RPMI8226 (cell line): ENCODE measurements at regions not wholly inside any gene's neighbourhood (a gene's known extent, or its start where the extent isn't known, plus 50 kb on each side); places are given as distances from the start of the nearest gene placed in this dataset.
A peak's percentile ranks its signal among the peaks of the same experiment; 100 is the strongest.
"Not testable (repeated sequence)": the region's sequence is repeated elsewhere in the genome, so short reads cannot be mapped to it uniquely, and the experiment has no call there.

Experiments
- DNase-seq: peaks from one replicate; pipeline ENCODE4 v3.0.0-alpha.2; 2015

GRCh38 chr13:21263909-21264308 is 87.5 kb downstream of the MRPL57 start:
- not testable (repeated sequence) for DNase-seq

GRCh38 chr13:21268485-21268884 is 92.0 kb downstream of the MRPL57 start:
- DNase-seq: not testable (repeated sequence)

- DNase-seq: not testable (repeated sequence)
These were observed 96.0 kb downstream of the MRPL57 start for GRCh38 chr13:21272439-21272838.

GRCh38 chr13:21274457-21274856 is 98.0 kb downstream of the MRPL57 start:
- not testable (repeated sequence) for DNase-seq

- DNase-seq: no peak
These were observed 105.6 kb downstream of the MRPL57 start for GRCh38 chr13:21282065-21282464.

GRCh38 chr13:21287331-21287907 is 111.0 kb downstream of the MRPL57 start:
- DNase-seq: no peak

GRCh38 chr13:21289475-21289874 is 113.0 kb downstream of the MRPL57 start:
- DNase-seq: no peak

- DNase-seq: not testable (repeated sequence)
These were observed 114.1 kb downstream of the MRPL57 start for GRCh38 chr13:21290442-21291002.

GRCh38 chr13:21291840-21292239 is 115.4 kb downstream of the MRPL57 start:
- no peak for DNase-seq

- peak; percentile 24 for DNase-seq
These were observed 120.5 kb downstream of the MRPL57 start for GRCh38 chr13:21296991-21297390.

GRCh38 chr13:21297447-21297846 is 121.0 kb downstream of the MRPL57 start:
- no peak for DNase-seq

GRCh38 chr13:21297914-21298831 is 121.7 kb downstream of the MRPL57 start:
- DNase-seq: peak; percentile 93

- no peak for DNase-seq
These were observed 127.8 kb downstream of the MRPL57 start for GRCh38 chr13:21304256-21304655.

GRCh38 chr13:21306300-21307073 is 130.0 kb downstream of the MRPL57 start:
- not testable (repeated sequence) for DNase-seq

- not testable (repeated sequence) for DNase-seq
These were observed 130.7 kb downstream of the MRPL57 start for GRCh38 chr13:21307158-21307557.

GRCh38 chr13:21308906-21309305 is 132.4 kb downstream of the MRPL57 start:
- DNase-seq: no peak

GRCh38 chr13:21309542-21310172 is 133.2 kb downstream of the MRPL57 start:
- DNase-seq: no peak

GRCh38 chr13:21310220-21310619 is 133.8 kb downstream of the MRPL57 start:
- no peak for DNase-seq

- peak; percentile 11 for DNase-seq
These were observed 138.5 kb downstream of the MRPL57 start for GRCh38 chr13:21314976-21315375.

GRCh38 chr13:21316376-21316775 is 139.9 kb downstream of the MRPL57 start:
- DNase-seq: no peak

- no peak for DNase-seq
These were observed 140.1 kb downstream of the ZDHHC20 start for GRCh38 chr13:21318891-21319532.
